K562 (cell line): ENCODE measurements at regions not wholly inside any gene's neighbourhood (a gene's known extent, or its start where the extent isn't known, plus 50 kb on each side); places are given as distances from the start of the nearest gene placed in this dataset.

Experiments
- ATAC-seq: fragments of 200-7000 bp; cut with Tn5 transposase; 3 replicates; pipeline ENCODE4 v1.9.1; 2020; ENCODE audit warnings: moderate library complexity
- BruUV-seq: library from RNA; stranded (reverse); fragments of 400-500 nt; replicated peaks from 2 replicates; lab custom pipeline; 2021; lab: Mats Ljungman, UMichigan
- CTCF ChIA-PET: fragments of 300-600 bp; formaldehyde crosslinking; extraction: SDS; loops from one replicate; lab custom pipeline; 2021; ENCODE audit warnings: low intra/inter-chr PET ratio; lab: Yijun Ruan, JAX
- POLR2A ChIA-PET: fragments of 300-600, 350-650 bp; sonication (Branson Sonifier 250); formaldehyde crosslinking; extraction: SDS; loops from one replicate; lab custom pipeline; 2021; ENCODE audit warnings: antibody characterized with exemption, inconsistent platforms; lab: Yijun Ruan, JAX
- DNase-seq, 4 experiments: peaks; one replicate each; pipeline versions ENCODE4 v3.0.0 to v3.0.0-alpha.2; 2011 to 2018; ENCODE audit warnings: low spot score in 3 of 4, mixed read lengths in 3 of 4; ENCODE audit errors: extremely low read depth in 1 of 4
- FAIRE-seq: peaks from 2 replicates; lab custom pipeline; 2011; peaks lifted over from hg19 to GRCh38; lab: Jason Lieb, UNC
- H2AFZ ChIP-seq: 2 replicates; pipeline ENCODE4 v1.6.0; 2011; ENCODE audit warnings: low read depth, low read length, control low read depth, inconsistent platforms
- H3K27ac ChIP-seq: fragments of 200-600 bp; 3 replicates; pipeline ENCODE4 v1.8.0; 2011; ENCODE audit warnings: low read depth, mild to moderate bottlenecking, control low read depth, inconsistent platforms, low read length, moderate library complexity, mixed read lengths; ENCODE audit errors: extremely low read depth
- H3K27me3 ChIP-seq, 2 experiments: fragments of 300-600 bp in 1 of 2; 2 replicates in 1 of 2; 3 replicates in 1 of 2; pipeline versions ENCODE4 v1.6.0 to v1.8.0; 2011; ENCODE audit warnings: inconsistent platforms in 2 of 2, low read length in 2 of 2, mild to moderate bottlenecking in 1 of 2, mixed read lengths in 1 of 2, moderate library complexity in 1 of 2; ENCODE audit not compliant: control insufficient read depth in 2 of 2, insufficient read depth in 2 of 2
- H3K36me3 ChIP-seq: fragments of 300-600 bp; 3 replicates; pipeline ENCODE4 v1.8.0; 2011; ENCODE audit warnings: mild to moderate bottlenecking, low read length, inconsistent platforms; ENCODE audit not compliant: control insufficient read depth, insufficient read depth
- H3K4me1 ChIP-seq, 2 experiments: fragments of 200-600 bp in 1 of 2; replicated peaks in 1 of 2; 2 replicates in 1 of 2; 3 replicates in 1 of 2; pipeline versions ENCODE4 v1.5.1 to v1.8.0; 2011; ENCODE audit warnings: inconsistent platforms in 2 of 2, low read length in 2 of 2, mild to moderate bottlenecking in 1 of 2, mixed read lengths in 1 of 2, moderate library complexity in 1 of 2; ENCODE audit not compliant: control insufficient read depth in 2 of 2, insufficient read depth in 2 of 2
- H3K4me2 ChIP-seq: 2 replicates; pipeline ENCODE4 v1.6.1; 2011; ENCODE audit warnings: low read length, control low read depth, inconsistent platforms, mixed read lengths; ENCODE audit not compliant: insufficient read depth
- H3K4me3 ChIP-seq: fragments of 200-600 bp; sonication (generic), shearing (Covaris generic); 2 replicates; pipeline ENCODE4 v1.5.1; 2016; ENCODE audit warnings: control low read depth, inconsistent platforms
- H3K79me2 ChIP-seq: fragments of 200-600 bp; 3 replicates; pipeline ENCODE4 v1.8.0; 2011; ENCODE audit warnings: low read length, inconsistent platforms; ENCODE audit not compliant: control insufficient read depth, insufficient read depth
- H3K9ac ChIP-seq, 2 experiments: 2 replicates each; pipeline versions ENCODE4 v1.6.0 to v1.6.1; 2011; ENCODE audit warnings: low read depth in 2 of 2, low read length in 2 of 2, control low read depth in 1 of 2, inconsistent platforms in 1 of 2, mild to moderate bottlenecking in 1 of 2, mixed read lengths in 1 of 2; ENCODE audit not compliant: insufficient read depth in 1 of 2
- H3K9me1 ChIP-seq: one replicate; pipeline ENCODE4 v1.6.0; 2011; ENCODE audit warnings: inconsistent platforms, mild to moderate bottlenecking, low read length, moderate library complexity; ENCODE audit not compliant: control insufficient read depth, insufficient read depth
- H3K9me3 ChIP-seq: replicated peaks from 2 replicates; pipeline ENCODE4 v1.5.1; 2011; ENCODE audit warnings: low read depth, low read length, inconsistent platforms; ENCODE audit not compliant: control insufficient read depth, insufficient read depth
- H4K20me1 ChIP-seq: replicated peaks from 2 replicates; pipeline ENCODE4 v1.6.1; 2011; ENCODE audit warnings: low read length, inconsistent platforms, mixed read lengths; ENCODE audit not compliant: control insufficient read depth, insufficient read depth
- COPS2 ChIP-seq: fragments of 450-650 bp; conservative IDR thresholded peaks from 2 replicates; pipeline ENCODE4 v1.6.1; 2016; ENCODE audit warnings: mild to moderate bottlenecking, moderate library complexity
- IRF2 ChIP-seq: sonication (generic); formaldehyde crosslinking; IDR thresholded peaks from 2 replicates; pipeline ENCODE4 v1.8.1; 2022; ENCODE audit warnings: mild to moderate bottlenecking, missing genetic modification reagents
- KAT7 ChIP-seq: sonication (generic); formaldehyde crosslinking; IDR thresholded peaks from 2 replicates; pipeline ENCODE4 v1.8.0; 2022; ENCODE audit warnings: missing genetic modification reagents, mild to moderate bottlenecking, borderline replicate concordance
- MLX ChIP-seq, 2 experiments: fragments of 450-650 bp in 1 of 2; sonication (generic) in 1 of 2; formaldehyde crosslinking; conservative IDR thresholded peaks; 2 replicates each; pipeline versions ENCODE4 v1.4.0 to v1.8.1; 2020 to 2022; ENCODE audit warnings: mild to moderate bottlenecking in 1 of 2, missing genetic modification reagents in 1 of 2
- SPI1 ChIP-seq: IDR thresholded peaks from 2 replicates; pipeline ENCODE4 v1.6.1; 2011; ENCODE audit warnings: low read depth, low read length, control low read depth, borderline replicate concordance
- STAG1 ChIP-seq: sonication (generic); formaldehyde crosslinking; IDR thresholded peaks from 2 replicates; pipeline ENCODE4 v1.5.0; 2020; ENCODE audit warnings: missing genetic modification reagents, borderline replicate concordance
- ZMIZ1 ChIP-seq, 2 experiments: fragments of 150-350 bp in 1 of 2; IDR thresholded peaks; 2 replicates each; pipeline ENCODE4 v1.6.1; 2012 to 2016; ENCODE audit warnings: low read depth in 2 of 2, low read length in 2 of 2, mild to moderate bottlenecking in 1 of 2, moderate library complexity in 1 of 2
- ZNF316 ChIP-seq: fragments of 450-650 bp; IDR thresholded peaks from 2 replicates; pipeline ENCODE4 v1.6.1; 2016
- WGBS: fragments of 100-300 bp; shearing (Covaris generic); methylation state at CpG from one replicate; pipeline ENCODE4 v1.1.6; 2016; ENCODE audit warnings: low coverage, mixed read lengths; ENCODE audit not compliant: insufficient coverage; ENCODE audit errors: missing lambda C conversion rate; 5-methylcytosine and 5-hydroxymethylcytosine counted together
- in situ Hi-C: fragments of 300-500 bp; cut with MboI; formaldehyde crosslinking; loops from 4 replicates; pipeline ENCODE4 v1.15.0; 2018; ENCODE audit warnings: inconsistent platforms, mixed read lengths
- intact Hi-C: fragments of 100-400 bp; cut with micrococcal nuclease; formaldehyde crosslinking; loops from 2 replicates; pipeline ENCODE4 v1.14.2; 2022

GRCh38 chr6:168953461-168953860 is 300.2 kb downstream of the THBS2 start (continued):
- no peak for TF ChIP-seq KAT7 (CRISPR knock-in tag)
- TF ChIP-seq COPS2 = no peak
- TF ChIP-seq IRF2 (CRISPR knock-in tag) = no peak
- TF ChIP-seq SPI1 = no peak
- TF ChIP-seq, all 486 proteins: peak for 0

GRCh38 chr6:168951217-168951616 is 302.4 kb downstream of the THBS2 start:
- no peak overlapping the region for H2AFZ ChIP-seq
- POLR2A ChIA-PET = no interaction called here
- intact Hi-C loops = no loop called here
- no peaks in the 10 kb centered on the region for H3K79me2 ChIP-seq
- no peaks in the 10 kb centered on the region for H3K4me1 ChIP-seq
- H3K9me3 ChIP-seq = no peaks in the 10 kb centered on the region
- CTCF ChIA-PET = no interaction called here
- no peak overlapping the region for H3K9ac ChIP-seq
- peaks cover 23 to 24% of the 10 kb centered on the region in 2 experiments for H3K27me3 ChIP-seq
- TF ChIP-seq ZMIZ1 (IDR thresholded peaks at IDR 0.05; ENCODE audit: low read depth in 2 of 2, low read length in 2 of 2) (no peak), MLX (CRISPR knock-in tag; conservative IDR thresholded peaks at IDR 0.05) (no peak), STAG1 (CRISPR knock-in tag) (no peak), ZNF316 (no peak)
- no peak overlapping the region for H3K4me3 ChIP-seq
- ATAC-seq (no peak; the same call in 1 of the 3 replicates), DNase-seq (no peak), FAIRE-seq (no peak)
- in situ Hi-C loops = no loop called here
- 1% methylated on average over 12 of the region's 12 CpGs for WGBS
- H3K36me3 ChIP-seq = no peaks in the 10 kb centered on the region
- H3K27ac ChIP-seq = no peak overlapping the region
- BruUV-seq = no TSS peak
- H3K4me2 ChIP-seq = no peak overlapping the region
- H3K9me1 ChIP-seq = no peaks in the 10 kb centered on the region
- no peaks in the 10 kb centered on the region for H4K20me1 ChIP-seq
